GM23338 (cell line): ENCODE measurements at regions not wholly inside any gene's neighbourhood (a gene's known extent, or its start where the extent isn't known, plus 50 kb on each side); places are given as distances from the start of the nearest gene placed in this dataset.
"Not testable (repeated sequence)": the region's sequence is repeated elsewhere in the genome, so short reads cannot be mapped to it uniquely, and the experiment has no call there.

Source experiments
- ATAC-seq: fragments of 200-7000 bp; cut with Tn5 transposase; 3 replicates; pipeline ENCODE4 v1.9.1; 2020
- DNase-seq: peaks from one replicate; pipeline ENCODE4 v3.0.0-alpha.2; 2015; ENCODE audit warnings: low spot score
- H2AFZ ChIP-seq: fragments of 200-600 bp; sonication (generic); 2 replicates; pipeline ENCODE4 v1.8.0; 2016; ENCODE audit warnings: antibody characterized with exemption, mild to moderate bottlenecking, moderate library complexity
- H3F3A ChIP-seq: fragments of 200-600 bp; sonication (generic); replicated peaks from 2 replicates; pipeline ENCODE4 v1.8.0; 2017; ENCODE audit warnings: antibody characterized with exemption, mixed run types, low read depth
- H3K27ac ChIP-seq: fragments of 200-600 bp; sonication (generic); 2 replicates; pipeline ENCODE4 v1.6.1; 2016; ENCODE audit warnings: low read depth
- H3K27me3 ChIP-seq: fragments of 200-600 bp; sonication (generic); 2 replicates; pipeline ENCODE4 v1.8.0; 2016; ENCODE audit warnings: mild to moderate bottlenecking, mixed run types, moderate library complexity; ENCODE audit not compliant: insufficient read depth
- H3K36me3 ChIP-seq: fragments of 200-600 bp; sonication (generic); 2 replicates; pipeline ENCODE4 v1.8.0; 2016; ENCODE audit warnings: mild to moderate bottlenecking; ENCODE audit not compliant: insufficient read depth
- H3K4me1 ChIP-seq: fragments of 200-600 bp; sonication (generic); 2 replicates; pipeline ENCODE4 v1.8.0; 2016; ENCODE audit warnings: mild to moderate bottlenecking, moderate library complexity; ENCODE audit not compliant: insufficient read depth
- H3K4me2 ChIP-seq: fragments of 200-600 bp; sonication (generic); 2 replicates; pipeline ENCODE4 v1.7.1; 2017; ENCODE audit warnings: mixed run types
- H3K4me3 ChIP-seq: fragments of 200-600 bp; sonication (generic); 2 replicates; pipeline ENCODE4 v1.6.1; 2016; ENCODE audit warnings: mixed run types
- H3K79me2 ChIP-seq: fragments of 200-600 bp; sonication (generic); replicated peaks from 2 replicates; pipeline ENCODE4 v1.8.0; 2017; ENCODE audit warnings: mild to moderate bottlenecking; ENCODE audit not compliant: insufficient read depth
- H3K9me2 ChIP-seq: fragments of 200-600 bp; sonication (generic); 2 replicates; pipeline ENCODE4 v1.8.0; 2017; ENCODE audit not compliant: insufficient read depth
- H4K20me1 ChIP-seq: fragments of 200-600 bp; sonication (generic); replicated peaks from 2 replicates; pipeline ENCODE4 v1.8.0; 2017; ENCODE audit warnings: mild to moderate bottlenecking; ENCODE audit not compliant: insufficient read depth
- H3K27ac Mint-ChIP-seq: 2 replicates; pipeline ENCODE4 v1.8.0; 2020; ENCODE audit warnings: inconsistent platforms, mild to moderate bottlenecking, moderate library complexity, mixed read lengths
- H3K27me3 Mint-ChIP-seq: 3 replicates; pipeline ENCODE4 v1.8.0; 2022; ENCODE audit warnings: low read depth, mild to moderate bottlenecking, moderate library complexity, mixed read lengths, inconsistent platforms; ENCODE audit not compliant: insufficient read depth, poor library complexity
- H3K36me3 Mint-ChIP-seq: 3 replicates; pipeline ENCODE4 v1.8.0; 2021; ENCODE audit warnings: low read depth, mild to moderate bottlenecking, inconsistent platforms, moderate library complexity, mixed read lengths
- H3K4me1 Mint-ChIP-seq: 3 replicates; pipeline ENCODE4 v1.8.0; 2020; ENCODE audit warnings: mild to moderate bottlenecking, inconsistent platforms, mixed read lengths
- H3K4me3 Mint-ChIP-seq: 3 replicates; pipeline ENCODE4 v1.8.0; 2021; ENCODE audit warnings: moderate library complexity, mild to moderate bottlenecking, inconsistent platforms, mixed read lengths
- H3K9me3 Mint-ChIP-seq: 3 replicates; pipeline ENCODE4 v1.8.0; 2020; ENCODE audit warnings: moderate library complexity, mild to moderate bottlenecking, inconsistent platforms, mixed read lengths

DNA sequence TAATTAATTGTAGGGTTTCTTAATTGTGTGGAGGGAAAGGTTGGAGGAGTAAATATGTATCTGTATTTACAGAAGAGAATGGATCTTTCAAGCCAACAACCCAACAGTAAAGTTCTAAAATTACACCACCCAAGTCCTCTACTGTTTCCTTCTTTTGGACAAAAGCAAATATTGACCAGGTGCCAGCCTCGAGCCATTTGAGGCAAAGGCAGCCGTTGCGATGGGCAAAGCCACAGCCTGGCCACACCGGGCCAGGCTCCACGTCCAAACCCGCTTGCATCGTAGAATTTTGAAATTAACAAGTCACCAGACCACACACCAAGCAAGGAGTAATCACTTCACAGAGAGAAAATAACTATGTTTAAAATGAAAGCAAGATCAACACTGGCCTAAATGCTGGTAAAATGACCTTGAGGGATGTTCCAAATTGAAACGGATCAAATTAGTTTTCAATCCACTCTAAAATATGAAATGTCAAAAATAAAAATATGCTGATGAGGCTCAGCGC, 331.0 kb downstream of the BCL2L11 start:
- not testable (repeated sequence) for H3K36me3 ChIP-seq, ATAC-seq, H3K27me3 Mint-ChIP-seq, H3K9me2 ChIP-seq, H3K4me1 ChIP-seq, H3F3A ChIP-seq, H2AFZ ChIP-seq, H4K20me1 ChIP-seq, H3K9me3 Mint-ChIP-seq, DNase-seq, H3K4me3 Mint-ChIP-seq, H3K79me2 ChIP-seq, H3K36me3 Mint-ChIP-seq, H3K4me3 ChIP-seq, H3K27me3 ChIP-seq
- Mint-ChIP-seq H3K4me1 (peaks cover 17% of the 10 kb centered on the region; the same call in 2 of the 3 replicates), H3K27ac (peak overlapping the region; percentile 88)
- peak overlapping the region; percentile 6; the same call in 1 of the 2 replicates for H3K4me2 ChIP-seq
- H3K27ac ChIP-seq = peak overlapping the region; percentile 57; the same call in 1 of the 2 replicates

DNA sequence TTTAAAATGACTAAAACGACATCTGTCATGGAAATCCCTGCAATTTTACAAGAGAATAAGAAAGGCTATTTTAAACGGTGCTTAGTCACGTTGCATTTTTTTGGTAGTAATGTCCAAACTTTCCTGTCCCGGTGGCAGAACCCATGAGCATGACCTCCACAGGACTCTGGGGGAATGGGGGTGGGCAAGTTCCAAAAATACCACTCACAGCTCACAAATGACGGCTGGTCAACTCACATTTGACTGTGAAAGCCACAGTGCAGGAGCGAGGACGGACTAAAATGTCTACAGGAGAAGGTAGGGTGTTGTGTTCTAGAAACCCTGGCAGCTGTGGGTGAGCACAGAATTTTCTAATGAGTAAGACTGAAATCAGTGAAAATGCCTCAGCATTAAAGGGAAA, 331.5 kb downstream of the BCL2L11 start:
- H3K4me3 ChIP-seq, H3K27me3 Mint-ChIP-seq, H3F3A ChIP-seq, H2AFZ ChIP-seq, H3K4me1 ChIP-seq, H3K4me3 Mint-ChIP-seq, H4K20me1 ChIP-seq, H3K79me2 ChIP-seq, ATAC-seq, H3K36me3 Mint-ChIP-seq, H3K9me3 Mint-ChIP-seq, DNase-seq, H3K27me3 ChIP-seq, H3K36me3 ChIP-seq, H3K9me2 ChIP-seq: not testable (repeated sequence)
- Mint-ChIP-seq H3K27ac (peak overlapping the region; percentile 88), H3K4me1 (peaks cover 17% of the 10 kb centered on the region; the same call in 2 of the 3 replicates)
- Histone ChIP-seq H3K4me2 (peak overlapping the region; percentile 6; the same call in 1 of the 2 replicates), H3K27ac (peak overlapping the region; percentile 57; the same call in 1 of the 2 replicates)

GRCh38 chr2:111453308-111453707, 332.6 kb downstream of the BCL2L11 start:
- H3K36me3 ChIP-seq, H3K4me2 ChIP-seq, H3K27ac ChIP-seq, H3K27me3 Mint-ChIP-seq, H3K4me1 ChIP-seq, H3K27me3 ChIP-seq, H3F3A ChIP-seq, H2AFZ ChIP-seq, H3K27ac Mint-ChIP-seq, H3K36me3 Mint-ChIP-seq, DNase-seq, H3K4me3 Mint-ChIP-seq, H3K9me3 Mint-ChIP-seq, H3K79me2 ChIP-seq, H4K20me1 ChIP-seq, H3K4me3 ChIP-seq, H3K9me2 ChIP-seq: not testable (repeated sequence)
- ATAC-seq = peak; percentile 63
- peaks cover 17% of the 10 kb centered on the region; the same call in 2 of the 3 replicates for H3K4me1 Mint-ChIP-seq

DNA sequence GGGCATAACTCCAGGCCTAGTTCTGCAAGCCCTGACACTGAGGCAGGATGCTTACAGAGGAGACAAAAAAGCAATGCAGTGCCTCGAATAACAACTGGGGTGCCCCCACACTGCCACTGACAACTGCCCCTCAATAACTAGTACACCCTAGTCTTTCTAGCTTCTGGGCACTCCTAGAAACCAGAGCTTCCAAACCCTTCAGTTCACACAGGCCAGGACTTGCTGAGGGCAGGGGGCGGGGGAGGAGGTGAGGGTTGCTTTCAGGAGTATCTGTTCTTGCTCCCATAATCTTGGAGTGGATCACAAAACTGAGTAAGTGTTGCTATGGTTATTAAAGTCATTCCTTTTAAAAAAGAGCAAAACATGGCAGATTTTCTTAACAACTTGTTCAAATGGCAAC, 333.1 kb downstream of the BCL2L11 start:
- H3K9me2 ChIP-seq, H3K27me3 ChIP-seq, H3K36me3 ChIP-seq, H3K27ac ChIP-seq, H4K20me1 ChIP-seq, H3K36me3 Mint-ChIP-seq, H3K27me3 Mint-ChIP-seq, H3K4me1 ChIP-seq, H3F3A ChIP-seq, DNase-seq, H3K9me3 Mint-ChIP-seq, H3K27ac Mint-ChIP-seq, H2AFZ ChIP-seq, H3K4me2 ChIP-seq, H3K79me2 ChIP-seq, H3K4me3 Mint-ChIP-seq, H3K4me3 ChIP-seq: not testable (repeated sequence)
- H3K4me1 Mint-ChIP-seq = peaks cover 17% of the 10 kb centered on the region; the same call in 2 of the 3 replicates
- peak; percentile 57 for ATAC-seq
